Endothelial cell (in vitro differentiated cells): ENCODE measurements at regions not wholly inside any gene's neighbourhood (a gene's known extent, or its start where the extent isn't known, plus 50 kb on each side); places are given as distances from the start of the nearest gene placed in this dataset.
A peak's percentile ranks its signal among the peaks of the same experiment; 100 is the strongest.
"Not testable (repeated sequence)": the region's sequence is repeated elsewhere in the genome, so short reads cannot be mapped to it uniquely, and the experiment has no call there.

Experiments
- DNase-seq: peaks from one replicate; pipeline ENCODE4 v3.0.0; 2021; ENCODE audit warnings: low spot score
- H3K27ac Mint-ChIP-seq: one replicate; pipeline ENCODE4 v1.8.0; 2021; ENCODE audit warnings: mixed read lengths, inconsistent platforms; ENCODE audit not compliant: unreplicated experiment
- H3K27me3 Mint-ChIP-seq: one replicate; pipeline ENCODE4 v1.8.0; 2021; ENCODE audit warnings: mild to moderate bottlenecking, moderate library complexity, mixed read lengths, inconsistent platforms; ENCODE audit not compliant: unreplicated experiment
- H3K36me3 Mint-ChIP-seq: one replicate; pipeline ENCODE4 v1.8.0; 2021; ENCODE audit warnings: mild to moderate bottlenecking, low read depth, mixed read lengths, inconsistent platforms; ENCODE audit not compliant: unreplicated experiment
- H3K4me1 Mint-ChIP-seq: one replicate; pipeline ENCODE4 v1.8.0; 2021; ENCODE audit warnings: mild to moderate bottlenecking, mixed read lengths, inconsistent platforms; ENCODE audit not compliant: unreplicated experiment
- H3K4me3 Mint-ChIP-seq: one replicate; pipeline ENCODE4 v1.8.0; 2021; ENCODE audit warnings: mild to moderate bottlenecking, mixed read lengths, inconsistent platforms; ENCODE audit not compliant: unreplicated experiment
- H3K9me3 Mint-ChIP-seq: one replicate; pipeline ENCODE4 v1.8.0; 2021; ENCODE audit warnings: mixed read lengths, inconsistent platforms; ENCODE audit not compliant: unreplicated experiment
- TF ChIP-seq, protein P1 (sequence below): fragments of 200-600 bp; sonication (generic); IDR thresholded peaks from one replicate; pipeline ENCODE4 v1.5.0; 2021; ENCODE audit warnings: antibody characterized with exemption; ENCODE audit not compliant: unreplicated experiment

DNA sequence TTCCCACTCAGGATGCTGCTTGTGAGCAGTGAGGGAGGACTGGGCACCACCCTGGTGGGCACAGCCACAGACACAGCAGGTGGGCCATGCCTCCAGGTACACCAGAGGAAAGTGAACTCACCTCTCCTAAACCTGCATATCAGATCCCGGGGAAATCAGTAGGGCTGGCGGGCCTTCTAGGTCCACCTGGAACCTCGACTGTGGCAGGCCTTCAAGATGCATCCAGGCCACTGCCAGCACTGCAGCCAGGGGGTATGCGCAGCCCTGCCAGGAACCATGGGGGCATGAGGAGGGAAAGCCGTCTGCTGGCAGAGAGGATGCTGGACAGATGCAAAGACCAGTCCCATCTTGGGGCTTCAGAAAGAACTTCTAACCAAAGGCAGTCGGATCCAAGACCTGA lies 270.6 kb upstream of the IRX4 start:
- peaks cover 4% of the 10 kb centered on the region for H3K27me3 Mint-ChIP-seq
- H3K4me1 Mint-ChIP-seq, result no peaks in the 10 kb centered on the region
- TF ChIP-seq, protein P1, sequence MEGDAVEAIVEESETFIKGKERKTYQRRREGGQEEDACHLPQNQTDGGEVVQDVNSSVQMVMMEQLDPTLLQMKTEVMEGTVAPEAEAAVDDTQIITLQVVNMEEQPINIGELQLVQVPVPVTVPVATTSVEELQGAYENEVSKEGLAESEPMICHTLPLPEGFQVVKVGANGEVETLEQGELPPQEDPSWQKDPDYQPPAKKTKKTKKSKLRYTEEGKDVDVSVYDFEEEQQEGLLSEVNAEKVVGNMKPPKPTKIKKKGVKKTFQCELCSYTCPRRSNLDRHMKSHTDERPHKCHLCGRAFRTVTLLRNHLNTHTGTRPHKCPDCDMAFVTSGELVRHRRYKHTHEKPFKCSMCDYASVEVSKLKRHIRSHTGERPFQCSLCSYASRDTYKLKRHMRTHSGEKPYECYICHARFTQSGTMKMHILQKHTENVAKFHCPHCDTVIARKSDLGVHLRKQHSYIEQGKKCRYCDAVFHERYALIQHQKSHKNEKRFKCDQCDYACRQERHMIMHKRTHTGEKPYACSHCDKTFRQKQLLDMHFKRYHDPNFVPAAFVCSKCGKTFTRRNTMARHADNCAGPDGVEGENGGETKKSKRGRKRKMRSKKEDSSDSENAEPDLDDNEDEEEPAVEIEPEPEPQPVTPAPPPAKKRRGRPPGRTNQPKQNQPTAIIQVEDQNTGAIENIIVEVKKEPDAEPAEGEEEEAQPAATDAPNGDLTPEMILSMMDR, result no peak
- no peaks in the 10 kb centered on the region for H3K9me3 Mint-ChIP-seq
- H3K27ac Mint-ChIP-seq, result no peak overlapping the region
- no peak overlapping the region for H3K4me3 Mint-ChIP-seq
- no peaks in the 10 kb centered on the region for H3K36me3 Mint-ChIP-seq
- no peak for DNase-seq

DNA sequence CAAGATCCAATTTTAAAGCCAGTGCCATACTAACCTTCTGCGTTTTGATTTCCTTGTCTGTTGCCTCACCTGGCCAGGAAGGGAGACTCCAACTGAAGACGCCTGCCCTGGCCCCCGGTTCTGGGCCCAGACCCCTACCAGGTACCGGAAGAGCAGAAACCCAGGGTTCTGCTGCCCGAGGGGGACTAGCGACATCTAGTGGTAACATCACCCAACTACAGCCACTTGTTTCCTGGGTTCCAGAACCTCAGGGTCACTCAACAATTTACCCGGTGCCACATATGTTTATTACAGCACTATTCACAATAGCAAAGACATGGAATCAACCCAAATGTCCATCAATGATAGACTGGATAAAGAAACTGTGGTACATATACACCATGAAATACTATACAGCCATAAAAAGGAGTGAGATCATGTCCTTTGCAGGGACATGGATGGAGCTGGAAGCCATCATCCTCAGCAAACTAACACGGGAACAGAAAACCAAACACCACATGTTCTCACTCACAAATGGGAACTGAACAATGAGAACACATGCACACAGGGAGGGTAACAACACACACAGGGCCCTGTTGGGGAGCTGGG lies 268.7 kb upstream of the IRX4 start:
- H3K4me3 Mint-ChIP-seq, H3K36me3 Mint-ChIP-seq, H3K9me3 Mint-ChIP-seq, H3K4me1 Mint-ChIP-seq, H3K27me3 Mint-ChIP-seq, H3K27ac Mint-ChIP-seq: not testable (repeated sequence)
- peak; percentile 30 for DNase-seq
- TF ChIP-seq, protein P1, result peak; percentile 88

DNA sequence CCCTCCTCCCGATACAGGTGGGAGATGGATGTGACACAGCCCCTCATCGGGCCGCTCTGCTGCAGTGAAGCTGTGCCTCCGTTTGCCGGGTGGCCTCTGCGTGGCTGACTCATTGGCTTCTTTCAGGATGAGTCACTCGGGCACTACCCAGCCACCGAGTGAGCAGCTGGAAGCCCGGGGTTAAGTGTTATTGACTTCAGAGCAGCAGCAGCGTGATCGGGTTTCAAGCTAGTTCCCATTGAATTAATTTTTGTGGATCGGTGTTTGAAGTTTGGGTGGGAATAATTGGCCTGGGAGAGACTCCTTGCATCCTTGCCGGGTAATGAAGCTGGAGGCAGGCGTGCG lies 266.4 kb upstream of the IRX4 start:
- H3K9me3 Mint-ChIP-seq, result no peaks in the 10 kb centered on the region
- no peaks in the 10 kb centered on the region for H3K4me1 Mint-ChIP-seq
- H3K27me3 Mint-ChIP-seq, result peaks cover 6% of the 10 kb centered on the region
- H3K36me3 Mint-ChIP-seq, result no peaks in the 10 kb centered on the region
- DNase-seq, result no peak
- TF ChIP-seq, protein P1, result no peak
- H3K4me3 Mint-ChIP-seq, result no peak overlapping the region
- H3K27ac Mint-ChIP-seq, result no peak overlapping the region

DNA sequence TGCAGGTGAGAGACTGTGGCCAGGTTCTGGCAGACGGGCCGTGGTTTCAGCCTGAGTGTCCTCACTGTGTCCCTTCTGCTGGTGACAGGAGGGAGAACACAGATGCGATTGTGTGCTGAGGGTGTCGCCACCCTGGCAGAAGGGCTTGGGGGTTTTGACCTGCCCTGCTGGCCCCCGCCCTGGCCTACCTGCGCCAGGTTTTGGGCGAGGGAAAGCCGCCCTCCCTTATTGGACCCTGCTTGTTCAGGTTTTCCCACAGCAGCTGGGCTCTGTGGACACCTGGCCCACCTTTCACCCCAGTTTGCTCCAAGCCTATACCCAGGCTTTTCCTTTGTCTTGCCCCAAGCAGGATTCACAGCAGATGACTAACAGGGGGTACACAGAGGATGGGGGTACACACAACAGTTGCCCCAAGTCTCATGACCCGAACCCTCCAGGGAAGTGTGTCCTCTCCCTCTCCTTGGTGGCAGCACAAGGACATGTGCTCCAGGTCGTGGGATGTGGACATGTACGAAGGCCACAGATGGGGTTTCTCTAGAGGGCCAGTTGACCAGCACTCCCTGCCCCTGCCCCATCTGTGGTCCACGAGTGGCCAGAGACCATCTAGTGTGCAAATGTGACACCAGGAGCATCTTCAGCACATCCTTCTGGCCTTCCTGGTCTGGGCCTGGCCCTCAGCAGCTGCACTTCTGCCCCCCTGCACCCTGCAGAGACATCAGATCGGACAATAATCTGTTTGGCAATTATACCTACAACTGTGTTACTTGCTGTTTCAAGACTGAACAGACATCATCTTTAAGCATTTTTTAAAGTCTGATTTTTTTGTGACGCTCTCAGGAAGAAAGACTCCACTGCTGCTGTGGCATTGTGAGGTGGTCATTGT lies 265.8 kb upstream of the IRX4 start:
- Mint-ChIP-seq H3K9me3 (no peaks in the 10 kb centered on the region), H3K27ac (no peak overlapping the region), H3K4me3 (no peak overlapping the region), H3K27me3 (peaks cover 6% of the 10 kb centered on the region), H3K36me3 (no peaks in the 10 kb centered on the region), H3K4me1 (no peaks in the 10 kb centered on the region)
- TF ChIP-seq, protein P1, result no peak
- DNase-seq, result no peak
